K562 (cell line): ENCODE measurements at regions not wholly inside any gene's neighbourhood (a gene's known extent, or its start where the extent isn't known, plus 50 kb on each side); places are given as distances from the start of the nearest gene placed in this dataset.

Experiments used
- BRCA1 ChIP-seq, 2 experiments: fragments of 450-650 bp in 1 of 2; sonication (generic) in 1 of 2; formaldehyde crosslinking in 1 of 2; IDR thresholded peaks; 2 replicates each; pipeline versions ENCODE4 v1.5.0 to v1.6.1; 2017 to 2020; ENCODE audit warnings: mild to moderate bottlenecking in 1 of 2, missing genetic modification reagents in 1 of 2
- HDAC1 ChIP-seq, 2 experiments: fragments of 450-650 bp; IDR thresholded peaks; 2 replicates each; pipeline ENCODE4 v1.6.1; 2016 to 2017; ENCODE audit warnings: inconsistent platforms in 1 of 2, mild to moderate bottlenecking in 1 of 2, moderate library complexity in 1 of 2
- HNRNPH1 ChIP-seq: fragments of 200-400 bp; formaldehyde crosslinking; optimal IDR thresholded peaks from 2 replicates; pipeline ENCODE3; 2017; ENCODE audit warnings: low read depth, mild to moderate bottlenecking, low read length, moderate library complexity
- HNRNPL ChIP-seq: fragments of 200-400 bp; formaldehyde crosslinking; IDR thresholded peaks from 2 replicates; pipeline ENCODE4 v1.6.1; 2017; ENCODE audit warnings: low read depth, mild to moderate bottlenecking, low read length
- IRF2 ChIP-seq: sonication (generic); formaldehyde crosslinking; IDR thresholded peaks from 2 replicates; pipeline ENCODE4 v1.8.1; 2022; ENCODE audit warnings: mild to moderate bottlenecking, missing genetic modification reagents
- JUND ChIP-seq, 2 experiments: IDR thresholded peaks; 2 replicates in 1 of 2; 3 replicates in 1 of 2; pipeline ENCODE4 v1.6.1; 2011; ENCODE audit warnings: borderline replicate concordance in 2 of 2, low read depth in 2 of 2, low read length in 2 of 2, improper control_type of control experiment in 1 of 2, missing biosample characterization in 1 of 2, missing genetic modification characterization in 1 of 2, missing genetic modification reagents in 1 of 2
- L3MBTL2 ChIP-seq: fragments of 450-650 bp; IDR thresholded peaks from 2 replicates; pipeline ENCODE4 v1.6.1; 2016; ENCODE audit warnings: mild to moderate bottlenecking, moderate library complexity
- NUFIP1 ChIP-seq: fragments of 450-650 bp; IDR thresholded peaks from 2 replicates; pipeline ENCODE4 v1.6.1; 2018; ENCODE audit not compliant: partially characterized antibody
- OTX1 ChIP-seq: fragments of 450-650 bp; formaldehyde crosslinking; IDR thresholded peaks from 2 replicates; pipeline ENCODE4 v1.4.0; 2022; ENCODE audit warnings: mild to moderate bottlenecking
- RBM15 ChIP-seq: fragments of 200-400 bp; formaldehyde crosslinking; IDR thresholded peaks from 2 replicates; pipeline ENCODE4 v1.6.1; 2018; ENCODE audit warnings: mild to moderate bottlenecking, low read length, moderate library complexity; ENCODE audit not compliant: insufficient read depth
- SMARCA4 ChIP-seq: fragments of 450-650 bp; IDR thresholded peaks from 2 replicates; pipeline ENCODE4 v1.6.1; 2016
- SNIP1 ChIP-seq: fragments of 450-650 bp; IDR thresholded peaks from 2 replicates; pipeline ENCODE4 v1.7.1; 2017; ENCODE audit warnings: low read depth, mild to moderate bottlenecking
- ZKSCAN3 ChIP-seq: fragments of 250-450 bp; sonication (Bioruptor Pico); IDR thresholded peaks from 2 replicates; pipeline ENCODE4 v1.4.0; 2020
- ZNF143 ChIP-seq: sonication (generic); formaldehyde crosslinking; IDR thresholded peaks from 2 replicates; pipeline ENCODE4 v1.9.0; 2022; ENCODE audit warnings: mild to moderate bottlenecking, missing genetic modification reagents
- ZNF586 ChIP-seq: fragments of 450-650 bp; formaldehyde crosslinking; conservative IDR thresholded peaks from 2 replicates; pipeline ENCODE4 v1.4.0; 2020; ENCODE audit warnings: mild to moderate bottlenecking, moderate library complexity
- ZNF668 ChIP-seq: fragments of 250-450 bp; sonication (Bioruptor Pico); IDR thresholded peaks from 2 replicates; pipeline ENCODE4 v1.8.0; 2022; ENCODE audit warnings: mild to moderate bottlenecking, inconsistent platforms
- TF ChIP-seq, protein P1 (sequence below): sonication (generic); formaldehyde crosslinking; IDR thresholded peaks from 2 replicates; pipeline ENCODE4 v1.8.1; 2023; ENCODE audit warnings: mild to moderate bottlenecking, missing genetic modification reagents, moderate library complexity
- TF ChIP-seq, protein P2 (sequence below): fragments of 450-650 bp; IDR thresholded peaks from 2 replicates; pipeline ENCODE4 v1.7.0; 2016; ENCODE audit warnings: borderline replicate concordance
- TF ChIP-seq, protein P3 (sequence below): IDR thresholded peaks from 3 replicates; pipeline ENCODE4 v1.6.1; 2011; ENCODE audit warnings: borderline replicate concordance, mild to moderate bottlenecking, moderate library complexity; ENCODE audit not compliant: insufficient read length; ENCODE audit errors: extremely low read depth
- TF ChIP-seq, protein P4 (sequence below): sonication (generic); formaldehyde crosslinking; IDR thresholded peaks from 2 replicates; pipeline ENCODE4 v1.8.0; 2022; ENCODE audit warnings: missing genetic modification reagents, mild to moderate bottlenecking, moderate library complexity, borderline replicate concordance

DNA sequence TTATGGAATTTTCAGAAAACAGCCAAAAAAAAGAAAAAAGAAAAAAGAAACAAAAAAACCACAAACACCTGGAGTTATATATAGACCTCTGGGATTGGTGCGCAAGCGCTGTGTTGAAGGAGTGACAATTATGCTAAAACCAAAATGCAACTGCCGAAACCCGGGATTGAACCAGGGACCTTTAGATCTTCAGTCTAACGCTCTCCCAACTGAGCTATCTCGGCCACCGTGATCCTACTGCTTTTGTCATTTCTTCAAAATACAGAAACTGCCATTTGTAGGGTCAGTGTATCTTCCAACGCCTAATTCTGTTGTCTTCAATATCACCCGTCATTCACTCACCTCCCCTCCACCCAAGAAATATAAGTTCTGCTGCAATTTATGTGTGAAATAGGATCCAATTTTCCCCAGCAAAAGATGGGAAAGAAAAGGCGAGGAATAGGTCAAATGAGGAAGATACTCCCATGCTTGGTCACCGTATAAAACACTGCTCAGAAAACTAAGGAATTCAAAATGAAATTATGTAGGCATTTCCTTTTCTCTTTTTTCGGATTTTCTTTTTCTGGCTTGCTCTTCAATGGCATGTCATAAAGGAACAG is 116.0 kb downstream of the TRIM27 start (continued):
- TF ChIP-seq, protein P1, sequence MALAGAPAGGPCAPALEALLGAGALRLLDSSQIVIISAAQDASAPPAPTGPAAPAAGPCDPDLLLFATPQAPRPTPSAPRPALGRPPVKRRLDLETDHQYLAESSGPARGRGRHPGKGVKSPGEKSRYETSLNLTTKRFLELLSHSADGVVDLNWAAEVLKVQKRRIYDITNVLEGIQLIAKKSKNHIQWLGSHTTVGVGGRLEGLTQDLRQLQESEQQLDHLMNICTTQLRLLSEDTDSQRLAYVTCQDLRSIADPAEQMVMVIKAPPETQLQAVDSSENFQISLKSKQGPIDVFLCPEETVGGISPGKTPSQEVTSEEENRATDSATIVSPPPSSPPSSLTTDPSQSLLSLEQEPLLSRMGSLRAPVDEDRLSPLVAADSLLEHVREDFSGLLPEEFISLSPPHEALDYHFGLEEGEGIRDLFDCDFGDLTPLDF (CRISPR knock-in tag), result no peak
- TF ChIP-seq NUFIP1 (peak; percentile 42), SMARCA4 (no peak; the same call in none of the 2 replicates), JUND (IDR thresholded peaks at IDR 0.05; ENCODE audit: borderline replicate concordance, low read depth, low read length) (peak; percentile 56; the same call in 1 of the 2 replicates), JUND (tag; IDR thresholded peaks at IDR 0.05; ENCODE audit: borderline replicate concordance, low read depth, low read length) (peak; percentile 46; the same call in 2 of the 3 replicates), RBM15 (no peak), L3MBTL2 (peak; percentile 35; the same call in 1 of the 2 replicates), ZNF143 (CRISPR knock-in tag) (no peak), ZNF668 (CRISPR knock-in tag) (no peak), SNIP1 (no peak), IRF2 (CRISPR knock-in tag) (no peak), ZKSCAN3 (CRISPR knock-in tag) (no peak), BRCA1 (IDR thresholded peaks at IDR 0.05) (no peak), BRCA1 (CRISPR knock-in tag; IDR thresholded peaks at IDR 0.05) (no peak), OTX1 (CRISPR knock-in tag) (no peak), HDAC1 (IDR thresholded peaks at IDR 0.05) (peak in 1 of 2 experiments; percentile 98; a peak in 3 of 4 replicates), ZNF586 (no peak), HNRNPH1 (no peak), HNRNPL (no peak)
- TF ChIP-seq, protein P2, sequence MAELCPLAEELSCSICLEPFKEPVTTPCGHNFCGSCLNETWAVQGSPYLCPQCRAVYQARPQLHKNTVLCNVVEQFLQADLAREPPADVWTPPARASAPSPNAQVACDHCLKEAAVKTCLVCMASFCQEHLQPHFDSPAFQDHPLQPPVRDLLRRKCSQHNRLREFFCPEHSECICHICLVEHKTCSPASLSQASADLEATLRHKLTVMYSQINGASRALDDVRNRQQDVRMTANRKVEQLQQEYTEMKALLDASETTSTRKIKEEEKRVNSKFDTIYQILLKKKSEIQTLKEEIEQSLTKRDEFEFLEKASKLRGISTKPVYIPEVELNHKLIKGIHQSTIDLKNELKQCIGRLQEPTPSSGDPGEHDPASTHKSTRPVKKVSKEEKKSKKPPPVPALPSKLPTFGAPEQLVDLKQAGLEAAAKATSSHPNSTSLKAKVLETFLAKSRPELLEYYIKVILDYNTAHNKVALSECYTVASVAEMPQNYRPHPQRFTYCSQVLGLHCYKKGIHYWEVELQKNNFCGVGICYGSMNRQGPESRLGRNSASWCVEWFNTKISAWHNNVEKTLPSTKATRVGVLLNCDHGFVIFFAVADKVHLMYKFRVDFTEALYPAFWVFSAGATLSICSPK, result peak; percentile 74; the same call in 1 of the 2 replicates
- TF ChIP-seq, protein P3, sequence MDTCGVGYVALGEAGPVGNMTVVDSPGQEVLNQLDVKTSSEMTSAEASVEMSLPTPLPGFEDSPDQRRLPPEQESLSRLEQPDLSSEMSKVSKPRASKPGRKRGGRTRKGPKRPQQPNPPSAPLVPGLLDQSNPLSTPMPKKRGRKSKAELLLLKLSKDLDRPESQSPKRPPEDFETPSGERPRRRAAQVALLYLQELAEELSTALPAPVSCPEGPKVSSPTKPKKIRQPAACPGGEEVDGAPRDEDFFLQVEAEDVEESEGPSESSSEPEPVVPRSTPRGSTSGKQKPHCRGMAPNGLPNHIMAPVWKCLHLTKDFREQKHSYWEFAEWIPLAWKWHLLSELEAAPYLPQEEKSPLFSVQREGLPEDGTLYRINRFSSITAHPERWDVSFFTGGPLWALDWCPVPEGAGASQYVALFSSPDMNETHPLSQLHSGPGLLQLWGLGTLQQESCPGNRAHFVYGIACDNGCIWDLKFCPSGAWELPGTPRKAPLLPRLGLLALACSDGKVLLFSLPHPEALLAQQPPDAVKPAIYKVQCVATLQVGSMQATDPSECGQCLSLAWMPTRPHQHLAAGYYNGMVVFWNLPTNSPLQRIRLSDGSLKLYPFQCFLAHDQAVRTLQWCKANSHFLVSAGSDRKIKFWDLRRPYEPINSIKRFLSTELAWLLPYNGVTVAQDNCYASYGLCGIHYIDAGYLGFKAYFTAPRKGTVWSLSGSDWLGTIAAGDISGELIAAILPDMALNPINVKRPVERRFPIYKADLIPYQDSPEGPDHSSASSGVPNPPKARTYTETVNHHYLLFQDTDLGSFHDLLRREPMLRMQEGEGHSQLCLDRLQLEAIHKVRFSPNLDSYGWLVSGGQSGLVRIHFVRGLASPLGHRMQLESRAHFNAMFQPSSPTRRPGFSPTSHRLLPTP, result peak; percentile 97
- TF ChIP-seq, protein P4, sequence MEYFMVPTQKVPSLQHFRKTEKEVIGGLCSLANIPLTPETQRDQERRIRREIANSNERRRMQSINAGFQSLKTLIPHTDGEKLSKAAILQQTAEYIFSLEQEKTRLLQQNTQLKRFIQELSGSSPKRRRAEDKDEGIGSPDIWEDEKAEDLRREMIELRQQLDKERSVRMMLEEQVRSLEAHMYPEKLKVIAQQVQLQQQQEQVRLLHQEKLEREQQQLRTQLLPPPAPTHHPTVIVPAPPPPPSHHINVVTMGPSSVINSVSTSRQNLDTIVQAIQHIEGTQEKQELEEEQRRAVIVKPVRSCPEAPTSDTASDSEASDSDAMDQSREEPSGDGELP (CRISPR knock-in tag), result no peak
